ENCODE measurements at regions not wholly inside any gene's neighbourhood (a gene's known extent, or its start where the extent isn't known, plus 50 kb on each side); places are given as distances from the start of the nearest gene placed in this dataset.
"Not testable (repeated sequence)": the region's sequence is repeated elsewhere in the genome, so short reads cannot be mapped to it uniquely, and the experiment has no call there.

DNA sequence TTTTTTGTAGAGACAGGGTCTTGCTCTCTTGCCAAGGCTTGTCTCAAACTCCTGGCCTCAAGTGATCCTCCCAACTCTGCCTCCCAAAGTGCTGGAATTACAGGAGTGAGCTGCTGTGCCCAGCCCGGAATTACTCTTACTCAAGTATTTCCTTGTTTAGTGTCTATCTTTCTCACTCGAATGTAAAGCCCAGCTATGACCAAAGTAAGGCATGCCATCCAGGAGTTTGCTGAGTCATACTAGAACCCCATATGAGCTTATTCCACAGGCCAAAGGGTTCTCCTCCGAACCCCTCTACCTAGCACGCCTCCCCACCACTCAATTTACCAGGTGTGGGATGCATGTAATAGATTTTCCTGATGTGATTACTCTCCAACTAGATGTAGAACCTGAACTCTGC, 166.6 kb upstream of the AUTS2 start:
- Histone ChIP-seq H3K79me2 (ENCODE audit: insufficient read depth, low read depth) (no peaks in the 10 kb centered on the region), H3K27ac (no peak overlapping the region), H3K9ac (no peak overlapping the region), H3K4me1 (ENCODE audit: low read depth, poor library complexity, severe bottlenecking) (no peaks in the 10 kb centered on the region), H3K4me3 (IDR thresholded peaks at IDR 0.05; ENCODE audit: insufficient read depth, low read depth, low read length) (no peak overlapping the region), H3K27me3 (ENCODE audit: insufficient read depth, low read depth) (no peaks in the 10 kb centered on the region), H2AFZ (ENCODE audit: low read depth) (no peak overlapping the region), H4K20me1 (ENCODE audit: insufficient read depth) (no peaks in the 10 kb centered on the region), H3K4me2 (no peak overlapping the region), H3K36me3 (ENCODE audit: insufficient read depth) (no peaks in the 10 kb centered on the region)
- no peak for TF ChIP-seq CTCF (conservative IDR thresholded peaks at IDR 0.05; ENCODE audit: low read depth, low read length)

GRCh38 chr7:69432276-69432675, 166.0 kb upstream of the AUTS2 start:
- H3K36me3 ChIP-seq (ENCODE audit: insufficient read depth); H3K4me2 ChIP-seq; H3K4me1 ChIP-seq (ENCODE audit: low read depth, poor library complexity, severe bottlenecking); H3K4me3 ChIP-seq (IDR thresholded peaks at IDR 0.05; ENCODE audit: insufficient read depth, low read depth, low read length); H3K27me3 ChIP-seq (ENCODE audit: insufficient read depth, low read depth); H3K27ac ChIP-seq; H2AFZ ChIP-seq (ENCODE audit: low read depth); H4K20me1 ChIP-seq (ENCODE audit: insufficient read depth); H3K79me2 ChIP-seq (ENCODE audit: insufficient read depth, low read depth); H3K9ac ChIP-seq: not testable (repeated sequence)

DNA sequence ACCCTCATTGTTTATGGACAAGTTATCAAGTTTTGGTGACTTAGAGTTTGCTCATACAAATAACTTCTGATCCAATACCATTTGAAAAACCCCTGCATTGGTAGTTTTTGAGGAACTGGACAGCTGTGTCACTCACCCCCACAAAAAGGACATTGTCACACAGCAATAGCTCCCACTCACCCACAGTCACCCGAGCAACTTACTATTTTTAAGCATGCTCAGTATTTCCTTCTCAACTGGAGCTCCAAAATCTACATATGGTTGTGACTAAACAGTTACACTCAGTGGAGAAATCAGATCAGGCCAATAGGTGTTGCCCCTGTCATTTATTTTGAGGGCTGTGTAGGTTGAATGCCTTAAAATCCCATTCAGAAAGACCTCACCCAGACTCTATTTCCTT, 165.2 kb upstream of the AUTS2 start:
- Histone ChIP-seq H3K4me3 (IDR thresholded peaks at IDR 0.05; ENCODE audit: insufficient read depth, low read depth, low read length) (no peak overlapping the region), H3K9ac (no peak overlapping the region), H2AFZ (ENCODE audit: low read depth) (no peak overlapping the region), H3K27me3 (ENCODE audit: insufficient read depth, low read depth) (no peaks in the 10 kb centered on the region), H3K4me1 (ENCODE audit: low read depth, poor library complexity, severe bottlenecking) (no peaks in the 10 kb centered on the region), H3K36me3 (ENCODE audit: insufficient read depth) (no peaks in the 10 kb centered on the region), H3K79me2 (ENCODE audit: insufficient read depth, low read depth) (no peaks in the 10 kb centered on the region), H3K27ac (no peak overlapping the region), H4K20me1 (ENCODE audit: insufficient read depth) (no peaks in the 10 kb centered on the region), H3K4me2 (no peak overlapping the region)
- TF ChIP-seq CTCF (conservative IDR thresholded peaks at IDR 0.05; ENCODE audit: low read depth, low read length): no peak

DNA sequence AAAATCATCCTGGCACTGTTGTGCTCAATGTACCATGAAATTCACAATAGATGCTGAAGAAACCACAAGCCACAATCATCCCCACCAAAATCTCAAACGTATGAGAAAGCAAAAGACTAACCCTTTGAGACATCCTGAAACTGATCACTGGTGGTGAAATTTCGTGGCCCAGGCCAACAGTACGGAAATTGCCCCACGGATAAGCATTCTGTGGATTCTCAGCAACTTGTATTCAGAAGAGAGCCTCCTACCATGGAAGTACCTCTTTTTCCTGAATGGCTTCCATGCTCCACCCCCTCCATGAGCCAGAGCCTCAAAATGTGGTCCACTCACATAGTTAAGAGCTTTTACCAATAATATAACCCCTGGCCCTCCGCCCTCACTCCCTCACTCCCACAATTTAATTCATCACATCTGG, 163.9 kb upstream of the AUTS2 start:
- Histone ChIP-seq H2AFZ (ENCODE audit: low read depth) (no peak overlapping the region), H4K20me1 (ENCODE audit: insufficient read depth) (no peaks in the 10 kb centered on the region), H3K27ac (no peak overlapping the region), H3K4me2 (no peak overlapping the region), H3K4me1 (ENCODE audit: low read depth, poor library complexity, severe bottlenecking) (no peaks in the 10 kb centered on the region), H3K4me3 (IDR thresholded peaks at IDR 0.05; ENCODE audit: insufficient read depth, low read depth, low read length) (no peak overlapping the region), H3K9ac (no peak overlapping the region), H3K79me2 (ENCODE audit: insufficient read depth, low read depth) (no peaks in the 10 kb centered on the region), H3K27me3 (ENCODE audit: insufficient read depth, low read depth) (no peaks in the 10 kb centered on the region), H3K36me3 (ENCODE audit: insufficient read depth) (no peaks in the 10 kb centered on the region)
- no peak for TF ChIP-seq CTCF (conservative IDR thresholded peaks at IDR 0.05; ENCODE audit: low read depth, low read length)

GRCh38 chr7:69435711-69436110, 162.6 kb upstream of the AUTS2 start:
- no peak overlapping the region for H3K9ac ChIP-seq
- H3K27me3 ChIP-seq (ENCODE audit: insufficient read depth, low read depth): no peaks in the 10 kb centered on the region
- no peaks in the 10 kb centered on the region for H4K20me1 ChIP-seq (ENCODE audit: insufficient read depth)
- H3K36me3 ChIP-seq (ENCODE audit: insufficient read depth): no peaks in the 10 kb centered on the region
- no peak overlapping the region for H3K4me2 ChIP-seq
- H3K27ac ChIP-seq: no peak overlapping the region
- no peak for TF ChIP-seq CTCF (conservative IDR thresholded peaks at IDR 0.05; ENCODE audit: low read depth, low read length)
- H2AFZ ChIP-seq (ENCODE audit: low read depth): no peak overlapping the region
- no peak overlapping the region for H3K4me3 ChIP-seq (IDR thresholded peaks at IDR 0.05; ENCODE audit: insufficient read depth, low read depth, low read length)
- H3K79me2 ChIP-seq (ENCODE audit: insufficient read depth, low read depth): no peaks in the 10 kb centered on the region
- H3K4me1 ChIP-seq (ENCODE audit: low read depth, poor library complexity, severe bottlenecking): no peaks in the 10 kb centered on the region
